ENCODE measurements at regions not wholly inside any gene's neighbourhood (a gene's known extent, or its start where the extent isn't known, plus 50 kb on each side); places are given as distances from the start of the nearest gene placed in this dataset.
"Not testable (repeated sequence)": the region's sequence is repeated elsewhere in the genome, so short reads cannot be mapped to it uniquely, and the experiment has no call there.

GRCh38 chr6:99668036-99668705, 61.5 kb downstream of the PRDM13 start:
- no peak for DNase-seq (ENCODE audit: low spot score)

GRCh38 chr6:99689916-99690685, 83.5 kb downstream of the PRDM13 start:
- DNase-seq (ENCODE audit: low spot score): no peak

DNA sequence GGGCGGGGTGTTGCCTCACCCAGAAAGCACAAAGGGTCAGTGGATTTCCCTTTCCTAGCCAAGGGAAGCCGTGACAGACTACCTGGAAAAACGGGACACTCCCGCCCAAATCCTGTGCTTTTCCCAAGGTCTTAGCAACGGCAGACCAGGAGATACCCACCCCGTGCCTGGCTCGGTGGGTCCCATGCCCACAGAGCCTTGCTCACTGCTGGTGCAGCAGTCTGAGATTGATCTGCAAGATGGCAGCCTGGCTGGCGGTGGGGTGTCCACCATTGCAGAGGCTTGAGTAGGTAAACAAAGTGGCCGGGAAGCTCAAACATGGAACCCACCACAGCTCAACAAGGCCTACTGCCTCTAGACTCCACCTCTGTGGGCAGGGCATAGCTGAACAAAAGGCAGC, 95.7 kb downstream of the PRDM13 start:
- DNase-seq (ENCODE audit: low spot score): not testable (repeated sequence)

GRCh38 chr6:99709062-99709461, 102.4 kb downstream of the PRDM13 start:
- DNase-seq (ENCODE audit: low spot score): no peak

GRCh38 chr6:99711302-99711701, 104.7 kb downstream of the PRDM13 start:
- no peak for DNase-seq (ENCODE audit: low spot score)

DNA sequence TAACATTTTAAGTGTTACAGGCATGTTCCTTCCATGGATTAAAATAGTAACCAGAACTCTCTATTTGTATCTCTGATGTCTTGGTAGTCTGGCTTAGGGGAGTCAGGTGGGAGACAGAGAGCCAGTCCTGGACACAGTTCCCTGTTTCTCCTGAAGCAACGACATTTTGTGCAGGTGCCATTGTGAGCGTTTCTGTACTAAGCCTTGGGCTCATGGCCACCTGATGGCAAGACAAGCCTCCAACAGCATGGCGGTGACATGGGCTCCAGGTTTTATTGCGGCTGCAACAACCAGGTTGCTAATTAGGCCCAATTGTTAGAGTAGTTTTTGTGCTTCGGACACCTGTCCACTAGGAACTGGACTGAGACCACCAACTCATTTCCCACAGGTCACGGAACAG, 105.3 kb downstream of the PRDM13 start:
- no peak for DNase-seq (ENCODE audit: low spot score)

- DNase-seq (ENCODE audit: low spot score): no peak
Observed at GRCh38 chr6:99712519-99712918, 105.9 kb downstream of the PRDM13 start.

GRCh38 chr6:99722043-99722442, 115.4 kb downstream of the PRDM13 start:
- not testable (repeated sequence) for DNase-seq (ENCODE audit: low spot score)

DNA sequence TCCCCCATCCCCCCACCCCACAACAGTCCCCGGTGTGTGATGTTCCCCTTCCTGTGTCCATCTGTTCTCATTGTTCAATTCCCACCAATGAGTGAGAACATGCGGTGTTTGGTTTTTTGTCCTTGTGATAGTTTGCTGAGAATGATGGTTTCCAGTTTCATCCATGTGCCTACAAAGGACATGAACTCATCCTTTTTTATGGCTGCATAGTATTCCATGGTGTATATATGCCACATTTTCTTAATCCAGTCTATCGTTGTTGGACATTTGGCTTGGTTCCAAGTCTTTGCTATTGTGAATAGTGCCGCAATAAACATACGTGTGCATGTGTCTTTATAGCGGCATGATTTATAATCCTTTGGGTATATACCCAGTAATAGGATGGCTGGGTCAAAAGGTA, 123.6 kb downstream of the PRDM13 start:
- not testable (repeated sequence) for DNase-seq (ENCODE audit: low spot score)

GRCh38 chr6:99736302-99736701, 129.7 kb downstream of the PRDM13 start:
- DNase-seq (ENCODE audit: low spot score): no peak

- no peak for DNase-seq (ENCODE audit: low spot score)
Observed at GRCh38 chr6:99739526-99739925, 132.9 kb downstream of the PRDM13 start.

GRCh38 chr6:99741092-99741491, 134.5 kb downstream of the PRDM13 start:
- no peak for DNase-seq (ENCODE audit: low spot score)

DNA sequence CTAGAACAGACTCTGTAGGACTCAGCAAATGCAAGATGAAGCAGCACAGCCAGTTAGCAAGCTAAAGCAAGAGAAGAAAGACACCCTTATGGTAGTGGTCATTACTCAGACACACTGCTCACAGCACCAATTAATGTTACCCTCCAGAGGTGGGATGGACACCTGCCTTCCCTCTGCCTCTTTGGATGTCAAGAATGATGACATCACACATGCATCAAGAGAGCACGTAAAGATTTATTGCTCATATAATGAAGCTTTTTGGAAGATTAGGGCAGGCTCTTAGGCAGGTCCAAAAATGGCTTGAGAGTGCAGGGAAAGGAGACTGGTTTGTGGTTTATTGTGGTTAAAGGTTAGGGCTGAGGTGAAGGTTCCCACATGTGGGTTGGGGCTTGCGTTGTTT, 137.0 kb downstream of the PRDM13 start:
- DNase-seq (ENCODE audit: low spot score): no peak

GRCh38 chr6:99745651-99746050, 139.0 kb downstream of the PRDM13 start:
- DNase-seq (ENCODE audit: low spot score): peak; percentile 4

DNA sequence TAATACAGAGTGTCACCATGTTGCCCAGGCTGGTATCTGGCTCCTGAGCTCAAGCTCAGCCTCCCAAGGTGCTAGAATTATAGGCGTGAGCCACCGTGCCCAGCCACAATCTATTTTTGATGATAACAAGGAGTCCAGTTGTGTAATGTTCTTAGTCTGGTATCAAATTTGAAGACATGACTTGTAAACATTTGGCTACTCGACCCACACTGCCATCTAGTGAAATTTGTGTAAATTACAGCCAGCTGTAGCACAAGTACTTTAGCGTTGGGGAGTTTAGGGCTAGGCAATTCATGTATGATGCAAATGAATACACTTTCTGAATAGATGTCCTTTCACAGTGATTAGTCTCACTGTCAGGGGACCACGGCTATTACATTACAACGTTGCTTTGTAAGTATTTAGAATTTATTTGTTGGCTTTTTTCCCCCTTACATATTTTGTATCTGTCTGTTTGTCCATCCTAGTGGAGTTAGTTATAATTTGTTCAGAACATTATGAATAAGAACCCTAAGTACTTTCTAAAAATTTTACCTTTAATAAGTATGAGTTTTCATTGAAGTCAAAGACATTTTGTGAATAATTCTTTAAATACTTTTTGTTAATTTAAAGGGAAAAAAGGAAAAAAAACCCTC, 139.7 kb downstream of the PRDM13 start:
- DNase-seq (ENCODE audit: low spot score): peak; percentile 19

DNA sequence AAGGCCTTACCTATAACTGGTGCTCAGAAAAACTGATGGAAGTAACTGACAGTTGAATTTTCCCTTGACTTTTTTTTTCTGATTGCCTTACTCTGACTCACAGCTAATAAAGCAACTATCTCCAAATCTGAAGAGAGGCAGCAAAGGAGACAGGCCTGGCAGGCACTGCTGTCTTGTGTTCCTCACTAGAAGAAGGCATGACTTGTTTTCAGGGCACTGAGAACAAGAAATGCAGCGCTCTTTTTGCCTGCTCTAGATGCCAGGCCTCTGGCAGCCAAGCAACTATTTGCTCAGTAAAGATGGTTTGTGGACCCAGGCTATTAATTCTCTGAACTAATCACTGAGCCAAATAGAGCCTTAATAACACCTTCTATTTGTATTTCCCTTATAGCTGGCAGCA, 155.1 kb downstream of the PRDM13 start:
- DNase-seq (ENCODE audit: low spot score): no peak

- DNase-seq (ENCODE audit: low spot score): no peak
Observed at GRCh38 chr6:99768166-99768565, 161.5 kb downstream of the PRDM13 start.

DNA sequence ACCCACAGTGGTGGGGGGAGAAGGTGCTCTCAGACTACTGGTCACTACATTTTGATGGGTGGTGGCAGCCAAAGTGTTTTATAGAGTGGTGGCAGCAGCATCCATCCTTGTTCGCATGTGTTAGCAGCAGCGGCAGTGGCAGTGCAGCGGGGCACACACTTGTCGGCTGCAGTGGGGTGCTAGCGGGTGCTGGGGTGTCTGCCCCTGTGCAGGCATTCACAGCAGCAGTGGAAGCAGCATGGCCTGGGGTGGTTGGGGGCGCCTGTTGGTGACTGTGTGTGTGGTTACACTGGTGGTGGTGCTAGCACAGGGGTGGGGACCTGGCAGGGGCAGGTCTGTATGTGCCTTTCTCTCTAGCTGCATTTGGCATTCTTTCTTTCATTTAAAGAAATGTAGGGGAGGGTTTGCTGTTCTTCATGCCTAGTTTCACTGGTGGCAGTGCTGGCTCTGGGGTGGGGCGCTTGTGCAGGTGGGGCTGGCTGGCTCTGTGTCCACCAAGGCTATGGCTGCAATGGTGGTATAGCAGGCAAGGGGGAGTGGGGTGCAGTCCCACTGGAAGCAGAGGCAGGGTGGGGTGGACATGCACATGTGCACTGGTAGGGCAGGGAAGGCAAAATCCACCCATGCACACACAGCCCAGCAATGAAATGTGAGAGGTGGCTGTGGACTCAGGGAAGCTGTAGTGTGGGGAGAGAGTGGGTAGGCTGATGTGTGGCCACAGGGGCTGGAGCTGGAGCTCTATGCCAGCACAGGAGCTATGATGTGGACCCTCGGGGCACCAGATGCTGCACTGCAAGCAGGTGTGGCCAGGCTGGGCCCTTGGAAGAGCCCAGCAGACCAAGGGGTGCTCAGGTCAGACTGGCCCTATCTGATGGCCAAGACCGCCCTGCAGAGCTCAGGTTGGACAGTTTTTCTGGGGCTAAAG, 173.3 kb downstream of the PRDM13 start:
- no peak for DNase-seq (ENCODE audit: low spot score)

DNA sequence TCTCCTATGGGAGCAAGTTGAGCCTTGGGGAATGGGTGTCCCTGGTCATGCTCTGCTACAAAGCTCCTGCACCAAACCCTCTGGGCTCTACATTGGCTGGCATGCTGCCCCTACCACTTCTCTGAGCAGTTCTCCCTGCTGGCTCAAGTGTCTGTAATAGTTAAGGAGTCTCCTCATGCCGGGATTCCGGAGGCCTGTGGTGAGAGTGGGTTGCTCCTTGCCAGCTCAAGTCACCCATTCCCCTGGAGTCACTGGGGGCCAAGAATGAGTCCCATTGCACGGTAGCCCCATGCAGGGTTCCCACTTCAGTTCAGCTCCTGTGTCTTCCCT, 173.9 kb downstream of the PRDM13 start:
- DNase-seq (ENCODE audit: low spot score): no peak

DNA sequence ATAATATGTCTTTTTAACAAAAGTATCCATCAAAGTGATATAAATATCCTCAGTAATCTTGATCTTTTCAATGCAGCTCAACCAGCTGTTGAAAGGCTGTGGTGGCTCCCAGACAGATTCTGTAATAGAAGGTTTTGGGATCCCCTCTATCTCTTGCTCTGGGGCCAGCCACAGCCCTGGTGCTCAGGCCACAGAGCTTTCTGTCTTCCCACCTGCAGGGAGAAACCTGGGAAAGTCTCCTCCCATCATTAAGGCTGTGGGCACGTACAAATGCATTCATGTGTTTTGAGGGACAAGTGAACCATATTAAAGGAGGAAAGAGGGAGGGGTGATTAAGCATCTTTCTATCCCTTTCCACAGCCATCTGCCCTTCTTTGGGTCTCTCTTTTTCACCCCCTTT, 183.1 kb downstream of the PRDM13 start:
- DNase-seq (ENCODE audit: low spot score): no peak

- DNase-seq (ENCODE audit: low spot score): no peak
Observed at GRCh38 chr6:99790679-99791078, 184.0 kb downstream of the PRDM13 start.

DNA sequence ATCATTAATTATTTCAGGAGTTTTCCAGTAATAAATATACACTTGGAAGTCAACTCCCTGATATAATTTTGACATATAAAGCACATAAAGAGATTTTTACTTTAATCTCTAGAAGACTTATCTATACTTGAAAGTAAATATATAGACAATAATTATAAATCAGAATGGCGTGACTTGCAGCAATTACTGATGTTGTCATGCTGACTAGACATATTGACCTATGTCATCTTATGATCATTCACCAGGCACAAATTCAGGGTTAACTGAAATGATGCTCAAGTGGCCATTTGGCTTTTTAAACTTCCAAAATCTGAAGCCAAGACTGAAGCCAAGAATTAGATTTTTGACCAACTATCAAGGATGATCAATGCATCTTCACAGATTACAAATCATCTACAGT, 192.2 kb downstream of the MCHR2 start:
- DNase-seq (ENCODE audit: low spot score): no peak

Data from hepatic stellate cell (primary cell).